CD14-positive monocyte (primary cell): ENCODE measurements at regions not wholly inside any gene's neighbourhood (a gene's known extent, or its start where the extent isn't known, plus 50 kb on each side); places are given as distances from the start of the nearest gene placed in this dataset.

Experiments
- DNase-seq, 3 donors: peaks; one replicate each; pipeline ENCODE4 v3.0.0-alpha.2; 2011 to 2022
- H2AFZ ChIP-seq: 2 replicates; pipeline ENCODE4 v1.6.0; 2012; ENCODE audit warnings: mild to moderate bottlenecking, low read depth, low read length, inconsistent platforms; ENCODE audit not compliant: insufficient read depth, poor library complexity, severe bottlenecking
- H3K27ac ChIP-seq, 2 donors: 1 replicate in 1 of 2; 2 replicates in 1 of 2; pipeline ENCODE4 v1.5.1; 2012 to 2013; ENCODE audit warnings: low read length in 2 of 2, control low read depth in 1 of 2, inconsistent platforms in 1 of 2, low read depth in 1 of 2, mild to moderate bottlenecking in 1 of 2
- H3K27me3 ChIP-seq, 2 donors: one replicate each; pipeline versions ENCODE4 v1.6.0 to v1.6.1; 2011 to 2013; ENCODE audit warnings: low read length in 2 of 2; ENCODE audit not compliant: control insufficient read depth in 2 of 2, insufficient read depth in 2 of 2
- H3K36me3 ChIP-seq, 2 donors: replicated peaks in 1 of 2; 1 replicate in 1 of 2; 2 replicates in 1 of 2; pipeline versions ENCODE4 v1.5.1 to v1.6.1; 2012 to 2013; ENCODE audit warnings: low read length in 2 of 2, control low read depth in 1 of 2, inconsistent platforms in 1 of 2, mild to moderate bottlenecking in 1 of 2; ENCODE audit not compliant: insufficient read depth in 2 of 2, control insufficient read depth in 1 of 2
- H3K4me1 ChIP-seq, 2 donors: 1 replicate in 1 of 2; 2 replicates in 1 of 2; pipeline versions ENCODE4 v1.5.1 to v1.6.1; 2012 to 2013; ENCODE audit warnings: low read length in 2 of 2, control low read depth in 1 of 2, inconsistent platforms in 1 of 2, mild to moderate bottlenecking in 1 of 2, moderate library complexity in 1 of 2; ENCODE audit not compliant: insufficient read depth in 2 of 2, control insufficient read depth in 1 of 2
- H3K4me2 ChIP-seq: replicated peaks from 2 replicates; pipeline ENCODE3; 2012; ENCODE audit warnings: low read length, moderate library complexity, mild to moderate bottlenecking; ENCODE audit not compliant: poor library complexity, severe bottlenecking; ENCODE audit errors: extremely low read depth
- H3K4me3 ChIP-seq, 3 experiments: fragments of 200-600 bp in 1 of 3; sonication (generic) in 1 of 3; replicated peaks in 1 of 3; 1 replicate in 2 of 3; 2 replicates in 1 of 3; pipeline ENCODE4 v1.5.1; 2011 to 2013; ENCODE audit warnings: low read length in 3 of 3, mild to moderate bottlenecking in 3 of 3, control low read depth in 2 of 3, low read depth in 2 of 3, inconsistent platforms in 1 of 3, moderate library complexity in 1 of 3
- H3K79me2 ChIP-seq: 2 replicates; pipeline ENCODE4 v1.6.0; 2012; ENCODE audit warnings: mild to moderate bottlenecking, control low read depth, inconsistent platforms, low read length, moderate library complexity; ENCODE audit not compliant: insufficient read depth
- H3K9ac ChIP-seq: 2 replicates; pipeline ENCODE4 v1.6.0; 2017; ENCODE audit warnings: low read length, mild to moderate bottlenecking; ENCODE audit not compliant: insufficient read depth, poor library complexity, severe bottlenecking
- H3K9me3 ChIP-seq, 2 donors: replicated peaks in 1 of 2; 1 replicate in 1 of 2; 2 replicates in 1 of 2; pipeline versions ENCODE4 v1.5.1 to v1.6.1; 2012 to 2013; ENCODE audit warnings: low read length in 2 of 2, control low read depth in 1 of 2; ENCODE audit not compliant: control insufficient read depth in 1 of 2, insufficient read depth in 1 of 2
- H4K20me1 ChIP-seq: 2 replicates; pipeline ENCODE4 v1.6.0; 2012; ENCODE audit warnings: mild to moderate bottlenecking, low read length, control low read depth, moderate library complexity; ENCODE audit not compliant: insufficient read depth
- H3K27ac Mint-ChIP-seq, 7 donors: one replicate each; pipeline ENCODE4 v1.8.0; 2020; ENCODE audit warnings: mild to moderate bottlenecking in 7 of 7, mixed read lengths in 7 of 7, moderate library complexity in 6 of 7, inconsistent platforms in 2 of 7
- H3K27me3 Mint-ChIP-seq, 3 donors: one replicate each; pipeline ENCODE4 v1.8.0; 2021 to 2022; ENCODE audit warnings: low read depth in 3 of 3, mild to moderate bottlenecking in 3 of 3, mixed read lengths in 3 of 3, moderate library complexity in 3 of 3, inconsistent platforms in 1 of 3
- H3K36me3 Mint-ChIP-seq, 2 donors: one replicate each; pipeline ENCODE4 v1.8.0; 2020; ENCODE audit warnings: mixed read lengths in 2 of 2, inconsistent platforms in 1 of 2, mild to moderate bottlenecking in 1 of 2
- H3K4me1 Mint-ChIP-seq: one replicate; pipeline ENCODE4 v1.8.0; 2020; ENCODE audit warnings: mild to moderate bottlenecking, mixed read lengths
- H3K4me3 Mint-ChIP-seq, 2 donors: one replicate each; pipeline ENCODE4 v1.8.0; 2020; ENCODE audit warnings: mild to moderate bottlenecking in 2 of 2, mixed read lengths in 2 of 2, moderate library complexity in 1 of 2
- H3K9me3 Mint-ChIP-seq, 7 donors: one replicate each; pipeline ENCODE4 v1.8.0; 2020 to 2022; ENCODE audit warnings: mixed read lengths in 7 of 7, mild to moderate bottlenecking in 6 of 7, moderate library complexity in 6 of 7, inconsistent platforms in 2 of 7
- CTCF ChIP-seq: fragments of 200-600 bp; IDR thresholded peaks from one replicate; pipeline ENCODE4 v1.8.0; 2022; ENCODE audit warnings: antibody characterized with exemption, mild to moderate bottlenecking
- WGBS: methylation state at CpG from one replicate; pipeline ENCODE4 v1.1.5; 2013; ENCODE audit warnings: missing lambda C conversion rate; ENCODE audit not compliant: insufficient coverage; 5-methylcytosine and 5-hydroxymethylcytosine counted together
- intact Hi-C, 2 donors: fragments of 100-400 bp; cut with micrococcal nuclease; formaldehyde crosslinking; loops; one replicate each; pipeline versions ENCODE4 v1.15.0 to v1.15.1; 2023

- H3K4me3 Mint-ChIP-seq: no peak overlapping the region
- H3K4me1 Mint-ChIP-seq: no peaks in the 10 kb centered on the region
- no peaks in the 10 kb centered on the region for H3K27me3 ChIP-seq
- no peak overlapping the region for H3K9ac ChIP-seq
- WGBS: 70% methylated on average over 14 of the region's 24 CpGs
- H3K9me3 Mint-ChIP-seq: peaks cover 86 to 98% (median 89%) of the 10 kb centered on the region in 7 donors
- no peak overlapping the region for H3K27ac Mint-ChIP-seq
- no peaks in the 10 kb centered on the region for H4K20me1 ChIP-seq
- no peak overlapping the region for H3K27ac ChIP-seq
- no peak overlapping the region for H3K4me3 ChIP-seq
- no peak overlapping the region for H2AFZ ChIP-seq
- H3K79me2 ChIP-seq: no peaks in the 10 kb centered on the region
- peaks cover 100% of the 10 kb centered on the region in 2 donors for H3K9me3 ChIP-seq
- no peak for DNase-seq
- no peaks in the 10 kb centered on the region for H3K36me3 Mint-ChIP-seq
- H3K36me3 ChIP-seq: no peaks in the 10 kb centered on the region
- H3K27me3 Mint-ChIP-seq: peaks cover 0 to 4% (median 0%) of the 10 kb centered on the region in 3 donors
- H3K4me2 ChIP-seq: no peak overlapping the region
- no peaks in the 10 kb centered on the region for H3K4me1 ChIP-seq
- no peak for TF ChIP-seq CTCF
- intact Hi-C loops: no loop called here
Measured at GRCh38 chr12:34333337-34333736, 311.0 kb downstream of the ALG10 start.

GRCh38 chr12:34334538-34334937 lies 312.2 kb downstream of the ALG10 start:
- no peak overlapping the region for H3K4me3 Mint-ChIP-seq
- no peaks in the 10 kb centered on the region for H3K27me3 ChIP-seq
- no peak for TF ChIP-seq CTCF
- no peak overlapping the region for H3K4me3 ChIP-seq
- H3K27me3 Mint-ChIP-seq: peaks cover 0 to 4% (median 0%) of the 10 kb centered on the region in 3 donors
- no peak overlapping the region for H3K27ac ChIP-seq
- H3K4me1 ChIP-seq: no peaks in the 10 kb centered on the region
- H3K4me1 Mint-ChIP-seq: no peaks in the 10 kb centered on the region
- H2AFZ ChIP-seq: no peak overlapping the region
- peaks cover 100% of the 10 kb centered on the region in 2 donors for H3K9me3 ChIP-seq
- intact Hi-C loops: no loop called here
- no peaks in the 10 kb centered on the region for H3K36me3 Mint-ChIP-seq
- DNase-seq: no peak
- H4K20me1 ChIP-seq: no peaks in the 10 kb centered on the region
- no peak overlapping the region for H3K4me2 ChIP-seq
- no peak overlapping the region for H3K27ac Mint-ChIP-seq
- no peaks in the 10 kb centered on the region for H3K79me2 ChIP-seq
- H3K9ac ChIP-seq: no peak overlapping the region
- 63% methylated on average over 6 of the region's 14 CpGs for WGBS
- H3K9me3 Mint-ChIP-seq: peaks cover 82 to 100% (median 88%) of the 10 kb centered on the region in 7 donors
- no peaks in the 10 kb centered on the region for H3K36me3 ChIP-seq
